GM23338 (cell line): ENCODE measurements at regions not wholly inside any gene's neighbourhood (a gene's known extent, or its start where the extent isn't known, plus 50 kb on each side); places are given as distances from the start of the nearest gene placed in this dataset.

Experiments used
- ATAC-seq: fragments of 200-7000 bp; cut with Tn5 transposase; 3 replicates; pipeline ENCODE4 v1.9.1; 2020
- DNase-seq: peaks from one replicate; pipeline ENCODE4 v3.0.0-alpha.2; 2015; ENCODE audit warnings: low spot score
- H2AFZ ChIP-seq: fragments of 200-600 bp; sonication (generic); 2 replicates; pipeline ENCODE4 v1.8.0; 2016; ENCODE audit warnings: antibody characterized with exemption, mild to moderate bottlenecking, moderate library complexity
- H3F3A ChIP-seq: fragments of 200-600 bp; sonication (generic); replicated peaks from 2 replicates; pipeline ENCODE4 v1.8.0; 2017; ENCODE audit warnings: antibody characterized with exemption, mixed run types, low read depth
- H3K27ac ChIP-seq: fragments of 200-600 bp; sonication (generic); 2 replicates; pipeline ENCODE4 v1.6.1; 2016; ENCODE audit warnings: low read depth
- H3K27me3 ChIP-seq: fragments of 200-600 bp; sonication (generic); 2 replicates; pipeline ENCODE4 v1.8.0; 2016; ENCODE audit warnings: mild to moderate bottlenecking, mixed run types, moderate library complexity; ENCODE audit not compliant: insufficient read depth
- H3K36me3 ChIP-seq: fragments of 200-600 bp; sonication (generic); 2 replicates; pipeline ENCODE4 v1.8.0; 2016; ENCODE audit warnings: mild to moderate bottlenecking; ENCODE audit not compliant: insufficient read depth
- H3K4me1 ChIP-seq: fragments of 200-600 bp; sonication (generic); 2 replicates; pipeline ENCODE4 v1.8.0; 2016; ENCODE audit warnings: mild to moderate bottlenecking, moderate library complexity; ENCODE audit not compliant: insufficient read depth
- H3K4me2 ChIP-seq: fragments of 200-600 bp; sonication (generic); 2 replicates; pipeline ENCODE4 v1.7.1; 2017; ENCODE audit warnings: mixed run types
- H3K4me3 ChIP-seq: fragments of 200-600 bp; sonication (generic); 2 replicates; pipeline ENCODE4 v1.6.1; 2016; ENCODE audit warnings: mixed run types
- H3K79me2 ChIP-seq: fragments of 200-600 bp; sonication (generic); replicated peaks from 2 replicates; pipeline ENCODE4 v1.8.0; 2017; ENCODE audit warnings: mild to moderate bottlenecking; ENCODE audit not compliant: insufficient read depth
- H3K9me2 ChIP-seq: fragments of 200-600 bp; sonication (generic); 2 replicates; pipeline ENCODE4 v1.8.0; 2017; ENCODE audit not compliant: insufficient read depth
- H4K20me1 ChIP-seq: fragments of 200-600 bp; sonication (generic); replicated peaks from 2 replicates; pipeline ENCODE4 v1.8.0; 2017; ENCODE audit warnings: mild to moderate bottlenecking; ENCODE audit not compliant: insufficient read depth
- H3K27ac Mint-ChIP-seq: 2 replicates; pipeline ENCODE4 v1.8.0; 2020; ENCODE audit warnings: inconsistent platforms, mild to moderate bottlenecking, moderate library complexity, mixed read lengths
- H3K27me3 Mint-ChIP-seq: 3 replicates; pipeline ENCODE4 v1.8.0; 2022; ENCODE audit warnings: low read depth, mild to moderate bottlenecking, moderate library complexity, mixed read lengths, inconsistent platforms; ENCODE audit not compliant: insufficient read depth, poor library complexity
- H3K36me3 Mint-ChIP-seq: 3 replicates; pipeline ENCODE4 v1.8.0; 2021; ENCODE audit warnings: low read depth, mild to moderate bottlenecking, inconsistent platforms, moderate library complexity, mixed read lengths
- H3K4me1 Mint-ChIP-seq: 3 replicates; pipeline ENCODE4 v1.8.0; 2020; ENCODE audit warnings: mild to moderate bottlenecking, inconsistent platforms, mixed read lengths
- H3K4me3 Mint-ChIP-seq: 3 replicates; pipeline ENCODE4 v1.8.0; 2021; ENCODE audit warnings: moderate library complexity, mild to moderate bottlenecking, inconsistent platforms, mixed read lengths
- H3K9me3 Mint-ChIP-seq: 3 replicates; pipeline ENCODE4 v1.8.0; 2020; ENCODE audit warnings: moderate library complexity, mild to moderate bottlenecking, inconsistent platforms, mixed read lengths
- CREB1 ChIP-seq: fragments of 250-450 bp; sonication (Bioruptor Pico); IDR thresholded peaks from 2 replicates; pipeline ENCODE4 v1.5.0; 2020; ENCODE audit warnings: low read depth, mild to moderate bottlenecking, moderate library complexity
- JUNB ChIP-seq: IDR thresholded peaks from one replicate; pipeline ENCODE4 v1.6.1; 2016; ENCODE audit warnings: antibody characterized with exemption; ENCODE audit not compliant: unreplicated experiment
- POLR2AphosphoS5 ChIP-seq: IDR thresholded peaks from 2 replicates; pipeline ENCODE4 v1.6.1; 2016; ENCODE audit warnings: antibody characterized with exemption, low read depth
- REST ChIP-seq: IDR thresholded peaks from one replicate; pipeline ENCODE4 v1.6.1; 2018; ENCODE audit warnings: antibody characterized with exemption; ENCODE audit not compliant: unreplicated experiment
- STAT1 ChIP-seq: IDR thresholded peaks from one replicate; pipeline ENCODE4 v1.6.1; 2016; ENCODE audit warnings: antibody characterized with exemption; ENCODE audit not compliant: unreplicated experiment
- ZNF331 ChIP-seq: fragments of 250-450 bp; sonication (Bioruptor Pico); IDR thresholded peaks from 2 replicates; pipeline ENCODE4 v1.5.0; 2020; ENCODE audit warnings: low read depth, mild to moderate bottlenecking, moderate library complexity
- TF ChIP-seq, protein P1 (sequence below), 2 experiments: fragments of 200-600 bp in 1 of 2; sonication (generic) in 1 of 2; conservative IDR thresholded peaks; 2 replicates each; pipeline versions ENCODE4 v1.5.1 to v1.6.1; 2016 to 2017; ENCODE audit warnings: antibody characterized with exemption in 2 of 2, low read depth in 2 of 2, mild to moderate bottlenecking in 2 of 2, moderate library complexity in 1 of 2
- TF ChIP-seq, protein P2 (sequence below): IDR thresholded peaks from 2 replicates; pipeline ENCODE4 v1.6.1; 2016; ENCODE audit warnings: antibody characterized with exemption

GRCh38 chr18:54776282-54776977 is 51.8 kb upstream of the RAB27B start:
- Histone ChIP-seq H2AFZ (no peak overlapping the region; the same call in 1 of the 2 replicates), H3K27ac (no peak overlapping the region), H3K4me2 (no peak overlapping the region), H4K20me1 (no peaks in the 10 kb centered on the region), H3K79me2 (no peaks in the 10 kb centered on the region), H3K9me2 (0 out of 2 replicates have a peak, but pooled peaks cover 4% of the 10 kb centered on the region), H3K36me3 (no peaks in the 10 kb centered on the region), H3K4me3 (no peak overlapping the region), H3K27me3 (no peaks in the 10 kb centered on the region), H3K4me1 (no peaks in the 10 kb centered on the region), H3F3A (no peaks in the 10 kb centered on the region)
- no peaks in the 10 kb centered on the region for H3K27me3 Mint-ChIP-seq
- H3K36me3 Mint-ChIP-seq = no peaks in the 10 kb centered on the region
- peak overlapping the region; percentile 4; the same call in 1 of the 2 replicates for H3K27ac Mint-ChIP-seq
- H3K4me3 Mint-ChIP-seq = no peak overlapping the region
- no peaks in the 10 kb centered on the region for H3K9me3 Mint-ChIP-seq
- TF ChIP-seq CREB1 (CRISPR knock-in tag) (no peak), STAT1 (no peak), JUNB (no peak), ZNF331 (CRISPR knock-in tag) (no peak), REST (no peak), POLR2AphosphoS5 (no peak)
- TF ChIP-seq, protein P1, sequence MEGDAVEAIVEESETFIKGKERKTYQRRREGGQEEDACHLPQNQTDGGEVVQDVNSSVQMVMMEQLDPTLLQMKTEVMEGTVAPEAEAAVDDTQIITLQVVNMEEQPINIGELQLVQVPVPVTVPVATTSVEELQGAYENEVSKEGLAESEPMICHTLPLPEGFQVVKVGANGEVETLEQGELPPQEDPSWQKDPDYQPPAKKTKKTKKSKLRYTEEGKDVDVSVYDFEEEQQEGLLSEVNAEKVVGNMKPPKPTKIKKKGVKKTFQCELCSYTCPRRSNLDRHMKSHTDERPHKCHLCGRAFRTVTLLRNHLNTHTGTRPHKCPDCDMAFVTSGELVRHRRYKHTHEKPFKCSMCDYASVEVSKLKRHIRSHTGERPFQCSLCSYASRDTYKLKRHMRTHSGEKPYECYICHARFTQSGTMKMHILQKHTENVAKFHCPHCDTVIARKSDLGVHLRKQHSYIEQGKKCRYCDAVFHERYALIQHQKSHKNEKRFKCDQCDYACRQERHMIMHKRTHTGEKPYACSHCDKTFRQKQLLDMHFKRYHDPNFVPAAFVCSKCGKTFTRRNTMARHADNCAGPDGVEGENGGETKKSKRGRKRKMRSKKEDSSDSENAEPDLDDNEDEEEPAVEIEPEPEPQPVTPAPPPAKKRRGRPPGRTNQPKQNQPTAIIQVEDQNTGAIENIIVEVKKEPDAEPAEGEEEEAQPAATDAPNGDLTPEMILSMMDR (conservative IDR thresholded peaks at IDR 0.05; ENCODE audit: low read depth in 2 of 2) = no peak
- TF ChIP-seq, protein P2, sequence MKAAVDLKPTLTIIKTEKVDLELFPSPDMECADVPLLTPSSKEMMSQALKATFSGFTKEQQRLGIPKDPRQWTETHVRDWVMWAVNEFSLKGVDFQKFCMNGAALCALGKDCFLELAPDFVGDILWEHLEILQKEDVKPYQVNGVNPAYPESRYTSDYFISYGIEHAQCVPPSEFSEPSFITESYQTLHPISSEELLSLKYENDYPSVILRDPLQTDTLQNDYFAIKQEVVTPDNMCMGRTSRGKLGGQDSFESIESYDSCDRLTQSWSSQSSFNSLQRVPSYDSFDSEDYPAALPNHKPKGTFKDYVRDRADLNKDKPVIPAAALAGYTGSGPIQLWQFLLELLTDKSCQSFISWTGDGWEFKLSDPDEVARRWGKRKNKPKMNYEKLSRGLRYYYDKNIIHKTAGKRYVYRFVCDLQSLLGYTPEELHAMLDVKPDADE = no peak
- ATAC-seq = no peak
- no peak for DNase-seq
- no peaks in the 10 kb centered on the region; the same call in 2 of the 3 replicates for H3K4me1 Mint-ChIP-seq
